SK-N-SH (cell line): ENCODE measurements at regions not wholly inside any gene's neighbourhood (a gene's known extent, or its start where the extent isn't known, plus 50 kb on each side); places are given as distances from the start of the nearest gene placed in this dataset.

ENCODE experiments used
- EP300 ChIP-seq, 2 experiments: IDR thresholded peaks; 2 replicates each; pipeline versions ENCODE4 v1.4.0 to v1.6.1; 2012; ENCODE audit warnings: borderline replicate concordance in 1 of 2, low read depth in 1 of 2, low read length in 1 of 2
- EZH2phosphoT487 ChIP-seq: fragments of 200-600 bp; sonication (generic); IDR thresholded peaks from 2 replicates; pipeline ENCODE4 v1.6.1; 2017; ENCODE audit warnings: low read depth, mixed run types, mild to moderate bottlenecking, antibody characterized with exemption, moderate library complexity, borderline replicate concordance
- GABPA ChIP-seq: IDR thresholded peaks from 2 replicates; pipeline ENCODE4 v1.4.0; 2012; ENCODE audit warnings: low read depth, mild to moderate bottlenecking
- MXI1 ChIP-seq: IDR thresholded peaks from 2 replicates; pipeline ENCODE4 v1.6.1; 2012; ENCODE audit warnings: mild to moderate bottlenecking, low read depth, low read length, improper control_type of control experiment
- POLR2AphosphoS5 ChIP-seq: IDR thresholded peaks from 2 replicates; pipeline ENCODE4 v1.6.1; 2012; ENCODE audit warnings: low read depth, low read length
- RXRA ChIP-seq: IDR thresholded peaks from 2 replicates; pipeline ENCODE4 v1.4.0; 2012; ENCODE audit warnings: low read depth, mild to moderate bottlenecking, borderline replicate concordance
- TF ChIP-seq, protein P1 (sequence below): fragments of 200-600 bp; sonication (generic); IDR thresholded peaks from 2 replicates; pipeline ENCODE4 v1.6.1; 2017; ENCODE audit warnings: antibody characterized with exemption, mild to moderate bottlenecking, moderate library complexity
- TF ChIP-seq, protein P2 (sequence below): IDR thresholded peaks from 2 replicates; pipeline ENCODE4 v1.6.1; 2012; ENCODE audit warnings: mild to moderate bottlenecking, low read depth, low read length, moderate library complexity
- TF ChIP-seq, protein P3 (sequence below): IDR thresholded peaks from 2 replicates; pipeline ENCODE4 v1.4.0; 2012; ENCODE audit warnings: low read depth

DNA sequence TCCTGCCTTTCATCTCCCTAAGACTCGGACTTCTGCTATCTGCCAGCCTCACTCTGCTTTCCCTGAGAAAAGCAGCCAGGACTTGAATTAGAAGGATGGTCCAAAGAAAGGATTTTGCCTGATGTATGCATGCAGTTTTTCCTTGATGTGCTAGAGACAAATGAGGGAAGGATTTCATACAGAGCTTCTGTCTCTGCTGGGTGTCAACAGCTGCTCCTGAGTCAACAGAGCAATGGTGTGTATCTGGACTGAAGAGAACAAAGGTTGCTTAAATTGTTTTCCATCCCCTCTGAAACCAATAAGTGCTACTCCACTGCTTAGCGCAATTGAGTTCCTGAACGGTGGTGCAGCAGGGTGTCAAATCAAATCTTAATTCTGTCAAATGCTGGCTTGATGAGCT is 680.6 kb upstream of the C16orf82 start:
- TF ChIP-seq GABPA (no peak), MXI1 (no peak), RXRA (no peak), EP300 (IDR thresholded peaks at IDR 0.05; ENCODE audit: borderline replicate concordance in 1 of 2, low read depth in 1 of 2, low read length in 1 of 2) (no peak), POLR2AphosphoS5 (no peak), EZH2phosphoT487 (no peak)
- TF ChIP-seq, protein P1, sequence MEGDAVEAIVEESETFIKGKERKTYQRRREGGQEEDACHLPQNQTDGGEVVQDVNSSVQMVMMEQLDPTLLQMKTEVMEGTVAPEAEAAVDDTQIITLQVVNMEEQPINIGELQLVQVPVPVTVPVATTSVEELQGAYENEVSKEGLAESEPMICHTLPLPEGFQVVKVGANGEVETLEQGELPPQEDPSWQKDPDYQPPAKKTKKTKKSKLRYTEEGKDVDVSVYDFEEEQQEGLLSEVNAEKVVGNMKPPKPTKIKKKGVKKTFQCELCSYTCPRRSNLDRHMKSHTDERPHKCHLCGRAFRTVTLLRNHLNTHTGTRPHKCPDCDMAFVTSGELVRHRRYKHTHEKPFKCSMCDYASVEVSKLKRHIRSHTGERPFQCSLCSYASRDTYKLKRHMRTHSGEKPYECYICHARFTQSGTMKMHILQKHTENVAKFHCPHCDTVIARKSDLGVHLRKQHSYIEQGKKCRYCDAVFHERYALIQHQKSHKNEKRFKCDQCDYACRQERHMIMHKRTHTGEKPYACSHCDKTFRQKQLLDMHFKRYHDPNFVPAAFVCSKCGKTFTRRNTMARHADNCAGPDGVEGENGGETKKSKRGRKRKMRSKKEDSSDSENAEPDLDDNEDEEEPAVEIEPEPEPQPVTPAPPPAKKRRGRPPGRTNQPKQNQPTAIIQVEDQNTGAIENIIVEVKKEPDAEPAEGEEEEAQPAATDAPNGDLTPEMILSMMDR = no peak
- TF ChIP-seq, protein P2, sequence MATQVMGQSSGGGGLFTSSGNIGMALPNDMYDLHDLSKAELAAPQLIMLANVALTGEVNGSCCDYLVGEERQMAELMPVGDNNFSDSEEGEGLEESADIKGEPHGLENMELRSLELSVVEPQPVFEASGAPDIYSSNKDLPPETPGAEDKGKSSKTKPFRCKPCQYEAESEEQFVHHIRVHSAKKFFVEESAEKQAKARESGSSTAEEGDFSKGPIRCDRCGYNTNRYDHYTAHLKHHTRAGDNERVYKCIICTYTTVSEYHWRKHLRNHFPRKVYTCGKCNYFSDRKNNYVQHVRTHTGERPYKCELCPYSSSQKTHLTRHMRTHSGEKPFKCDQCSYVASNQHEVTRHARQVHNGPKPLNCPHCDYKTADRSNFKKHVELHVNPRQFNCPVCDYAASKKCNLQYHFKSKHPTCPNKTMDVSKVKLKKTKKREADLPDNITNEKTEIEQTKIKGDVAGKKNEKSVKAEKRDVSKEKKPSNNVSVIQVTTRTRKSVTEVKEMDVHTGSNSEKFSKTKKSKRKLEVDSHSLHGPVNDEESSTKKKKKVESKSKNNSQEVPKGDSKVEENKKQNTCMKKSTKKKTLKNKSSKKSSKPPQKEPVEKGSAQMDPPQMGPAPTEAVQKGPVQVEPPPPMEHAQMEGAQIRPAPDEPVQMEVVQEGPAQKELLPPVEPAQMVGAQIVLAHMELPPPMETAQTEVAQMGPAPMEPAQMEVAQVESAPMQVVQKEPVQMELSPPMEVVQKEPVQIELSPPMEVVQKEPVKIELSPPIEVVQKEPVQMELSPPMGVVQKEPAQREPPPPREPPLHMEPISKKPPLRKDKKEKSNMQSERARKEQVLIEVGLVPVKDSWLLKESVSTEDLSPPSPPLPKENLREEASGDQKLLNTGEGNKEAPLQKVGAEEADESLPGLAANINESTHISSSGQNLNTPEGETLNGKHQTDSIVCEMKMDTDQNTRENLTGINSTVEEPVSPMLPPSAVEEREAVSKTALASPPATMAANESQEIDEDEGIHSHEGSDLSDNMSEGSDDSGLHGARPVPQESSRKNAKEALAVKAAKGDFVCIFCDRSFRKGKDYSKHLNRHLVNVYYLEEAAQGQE = no peak
- TF ChIP-seq, protein P3, sequence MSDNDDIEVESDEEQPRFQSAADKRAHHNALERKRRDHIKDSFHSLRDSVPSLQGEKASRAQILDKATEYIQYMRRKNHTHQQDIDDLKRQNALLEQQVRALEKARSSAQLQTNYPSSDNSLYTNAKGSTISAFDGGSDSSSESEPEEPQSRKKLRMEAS = no peak
